ENCODE measurements at regions not wholly inside any gene's neighbourhood (a gene's known extent, or its start where the extent isn't known, plus 50 kb on each side); places are given as distances from the start of the nearest gene placed in this dataset.

GRCh38 chr3:116524453-116525210 is 79.3 kb upstream of the LSAMP start:
- H3K4me3 ChIP-seq, result no peak overlapping the region
- no peaks in the 10 kb centered on the region for H3K9me3 ChIP-seq
- intact Hi-C loops (cut with DNase I), result no loop called here
- 40% methylated on average over 4 of the region's 4 CpGs for WGBS (ENCODE audit: insufficient coverage, low coverage, low lambda C conversion rate, missing lambda C conversion rate)
- no peak for DNase-seq
- H3K4me1 ChIP-seq, result no peaks in the 10 kb centered on the region
- no peak overlapping the region for H3K27ac ChIP-seq
- no peak for ATAC-seq
- H3K27me3 ChIP-seq, result no peaks in the 10 kb centered on the region
- TF ChIP-seq, protein P1, sequence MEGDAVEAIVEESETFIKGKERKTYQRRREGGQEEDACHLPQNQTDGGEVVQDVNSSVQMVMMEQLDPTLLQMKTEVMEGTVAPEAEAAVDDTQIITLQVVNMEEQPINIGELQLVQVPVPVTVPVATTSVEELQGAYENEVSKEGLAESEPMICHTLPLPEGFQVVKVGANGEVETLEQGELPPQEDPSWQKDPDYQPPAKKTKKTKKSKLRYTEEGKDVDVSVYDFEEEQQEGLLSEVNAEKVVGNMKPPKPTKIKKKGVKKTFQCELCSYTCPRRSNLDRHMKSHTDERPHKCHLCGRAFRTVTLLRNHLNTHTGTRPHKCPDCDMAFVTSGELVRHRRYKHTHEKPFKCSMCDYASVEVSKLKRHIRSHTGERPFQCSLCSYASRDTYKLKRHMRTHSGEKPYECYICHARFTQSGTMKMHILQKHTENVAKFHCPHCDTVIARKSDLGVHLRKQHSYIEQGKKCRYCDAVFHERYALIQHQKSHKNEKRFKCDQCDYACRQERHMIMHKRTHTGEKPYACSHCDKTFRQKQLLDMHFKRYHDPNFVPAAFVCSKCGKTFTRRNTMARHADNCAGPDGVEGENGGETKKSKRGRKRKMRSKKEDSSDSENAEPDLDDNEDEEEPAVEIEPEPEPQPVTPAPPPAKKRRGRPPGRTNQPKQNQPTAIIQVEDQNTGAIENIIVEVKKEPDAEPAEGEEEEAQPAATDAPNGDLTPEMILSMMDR (IDR thresholded peaks at IDR 0.05), result no peak
- no peak for TF ChIP-seq POLR2A (IDR thresholded peaks at IDR 0.05)
- no peaks in the 10 kb centered on the region for H3K36me3 ChIP-seq

DNA sequence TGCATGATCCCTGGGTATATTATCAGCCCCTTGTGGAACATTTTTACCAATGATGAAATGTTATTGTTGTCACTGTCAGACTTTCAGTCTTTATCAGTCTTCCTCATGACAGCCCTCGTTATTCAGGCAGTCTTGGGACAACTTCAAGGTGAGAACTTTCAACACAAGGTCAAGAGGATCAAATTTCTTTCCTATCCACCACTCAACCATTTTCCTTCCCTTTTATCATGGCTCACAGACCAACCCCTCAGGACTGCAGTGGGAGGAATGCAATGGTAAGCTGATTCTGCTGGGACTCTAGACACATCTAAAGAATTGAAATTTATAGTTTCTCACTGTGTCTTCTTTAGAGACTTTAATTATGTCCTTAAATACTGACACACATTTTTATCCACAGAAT is 107.0 kb upstream of the LSAMP start:
- WGBS (ENCODE audit: insufficient coverage, low coverage, low lambda C conversion rate, missing lambda C conversion rate), result 0% methylated on average over 1 of the region's 1 CpG
- TF ChIP-seq, protein P1 (IDR thresholded peaks at IDR 0.05), result no peak
- no peaks in the 10 kb centered on the region for H3K4me1 ChIP-seq
- no peaks in the 10 kb centered on the region for H3K9me3 ChIP-seq
- H3K27me3 ChIP-seq, result no peaks in the 10 kb centered on the region
- ATAC-seq (no peak), DNase-seq (no peak)
- no peak overlapping the region for H3K27ac ChIP-seq
- no peaks in the 10 kb centered on the region for H3K36me3 ChIP-seq
- H3K4me3 ChIP-seq, result no peak overlapping the region
- intact Hi-C loops (cut with DNase I), result no loop called here

DNA sequence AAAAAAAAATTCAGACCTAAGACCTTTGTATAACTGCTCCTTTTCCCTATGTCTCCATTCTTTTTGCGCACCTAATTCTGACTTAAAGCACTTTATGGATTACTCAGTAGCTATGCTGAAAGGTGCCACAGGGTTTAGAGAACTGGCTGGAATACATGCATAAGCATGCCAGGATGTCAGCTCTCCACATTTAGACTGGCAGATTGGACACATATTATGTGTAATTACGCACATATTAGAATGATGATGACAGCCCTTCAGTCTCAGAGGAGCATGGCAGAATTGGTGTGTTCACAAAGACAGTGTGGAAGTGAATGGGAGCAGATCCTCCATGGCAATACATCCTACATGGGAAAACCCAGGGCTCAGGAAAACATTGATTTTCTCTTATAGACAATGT is 108.1 kb upstream of the LSAMP start:
- DNase-seq (no peak), ATAC-seq (no peak)
- no peak for TF ChIP-seq POLR2A (IDR thresholded peaks at IDR 0.05)
- TF ChIP-seq, protein P1 (IDR thresholded peaks at IDR 0.05), result no peak
- intact Hi-C loops (cut with DNase I), result no loop called here
- Histone ChIP-seq H3K9me3 (no peaks in the 10 kb centered on the region), H3K4me1 (no peaks in the 10 kb centered on the region), H3K36me3 (no peaks in the 10 kb centered on the region), H3K27ac (no peak overlapping the region), H3K4me3 (no peak overlapping the region), H3K27me3 (no peaks in the 10 kb centered on the region)
- 62% methylated on average over 2 of the region's 2 CpGs for WGBS (ENCODE audit: insufficient coverage, low coverage, low lambda C conversion rate, missing lambda C conversion rate)

DNA sequence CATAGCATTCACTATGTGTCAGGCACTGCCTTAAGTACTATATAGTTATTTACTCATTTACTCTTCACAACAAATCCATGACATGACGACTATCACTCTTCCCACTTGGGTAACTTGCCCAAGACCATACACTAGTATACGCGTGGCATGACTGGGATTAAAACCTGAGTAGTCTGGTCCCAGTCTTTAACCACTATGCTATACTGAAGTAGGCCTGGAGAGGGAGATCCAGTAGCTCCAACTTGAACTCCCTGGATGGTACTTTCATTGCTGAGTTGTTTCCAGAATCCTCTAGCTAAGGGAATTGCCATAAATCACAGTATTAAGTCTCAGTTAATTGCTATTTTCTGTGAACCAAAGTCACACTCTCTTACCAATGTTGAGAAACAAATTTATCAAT is 116.2 kb upstream of the LSAMP start:
- no peaks in the 10 kb centered on the region for H3K4me1 ChIP-seq
- no peak overlapping the region for H3K4me3 ChIP-seq
- ATAC-seq, result no peak
- intact Hi-C loops (cut with DNase I), result no loop called here
- no peaks in the 10 kb centered on the region for H3K27me3 ChIP-seq
- TF ChIP-seq, protein P1 (IDR thresholded peaks at IDR 0.05), result no peak
- no peak for TF ChIP-seq POLR2A (IDR thresholded peaks at IDR 0.05)
- H3K36me3 ChIP-seq, result no peaks in the 10 kb centered on the region
- WGBS (ENCODE audit: insufficient coverage, low coverage, low lambda C conversion rate, missing lambda C conversion rate), result 47% methylated on average over 3 of the region's 3 CpGs
- no peaks in the 10 kb centered on the region for H3K9me3 ChIP-seq
- no peak overlapping the region for H3K27ac ChIP-seq
- DNase-seq, result no peak
